Upper lobe of left lung (tissue), 6 donors: ENCODE measurements at regions not wholly inside any gene's neighbourhood (a gene's known extent, or its start where the extent isn't known, plus 50 kb on each side); places are given as distances from the start of the nearest gene placed in this dataset.

ENCODE experiments used
- ATAC-seq, 2 donors: fragments of 200-7000 bp; cut with Tn5 transposase; one replicate each; pipeline ENCODE4 v1.9.1; 2022; ENCODE audit warnings: mild to moderate bottlenecking in 2 of 2, moderate library complexity in 2 of 2; ENCODE audit not compliant: low FRiP score in 2 of 2
- DNase-seq, 2 donors: peaks; one replicate each; pipeline ENCODE4 v3.0.0-alpha.2; 2019 to 2020
- H3K27ac ChIP-seq, 4 donors: fragments of 200-600 bp; sonication (generic); one replicate each; pipeline ENCODE4 v1.5.1; 2016 to 2019
- H3K27me3 ChIP-seq, 4 donors: fragments of 200-600 bp; sonication (generic); one replicate each; pipeline ENCODE4 v1.5.1; 2017 to 2019
- H3K36me3 ChIP-seq, 4 donors: fragments of 200-600 bp; sonication (generic); one replicate each; pipeline ENCODE4 v1.5.1; 2016 to 2019
- H3K4me1 ChIP-seq, 4 donors: fragments of 200-600 bp; sonication (generic); one replicate each; pipeline ENCODE4 v1.5.1; 2018 to 2019
- H3K4me3 ChIP-seq, 4 donors: fragments of 200-600 bp; sonication (generic); one replicate each; pipeline ENCODE4 v1.5.1; 2017 to 2019; ENCODE audit warnings: mild to moderate bottlenecking in 2 of 4, moderate library complexity in 1 of 4
- H3K9me3 ChIP-seq, 4 donors: fragments of 200-600 bp; sonication (generic); one replicate each; pipeline ENCODE4 v1.5.1; 2018 to 2019
- EP300 ChIP-seq, 4 donors: sonication (generic); formaldehyde crosslinking; IDR thresholded peaks; one replicate each; pipeline ENCODE4 v1.5.1; 2017; ENCODE audit warnings: antibody characterized with exemption in 4 of 4, control low read depth in 2 of 4
- POLR2A ChIP-seq, 4 donors: fragments of 450-650 bp; IDR thresholded peaks; one replicate each; pipeline ENCODE4 v1.5.1; 2016 to 2017; ENCODE audit warnings: antibody characterized with exemption in 4 of 4, mild to moderate bottlenecking in 2 of 4
- POLR2AphosphoS5 ChIP-seq, 2 donors: sonication (generic); formaldehyde crosslinking; IDR thresholded peaks; one replicate each; pipeline ENCODE4 v1.5.1; 2017; ENCODE audit warnings: antibody characterized with exemption in 2 of 2
- WGBS, 2 donors: methylation state at CpG; one replicate each; pipeline ENCODE4 v1.1.5; 2017 to 2018; 5-methylcytosine and 5-hydroxymethylcytosine counted together
- TF ChIP-seq, protein P1 (sequence below), 6 experiments: fragments of 450-650 bp in 4 of 6; fragments of 200-600 bp in 2 of 6; sonication (generic) in 2 of 6; IDR thresholded peaks; one replicate each; pipeline ENCODE4 v1.5.1; 2016 to 2019; ENCODE audit warnings: antibody characterized with exemption in 6 of 6
- donor health status: DM: no; HTN: no; CAD: no; lungs with moderate emphysema.
- donor health status: DM: no; HTN: yes; CAD: no; lungs with severe emphysema.

DNA sequence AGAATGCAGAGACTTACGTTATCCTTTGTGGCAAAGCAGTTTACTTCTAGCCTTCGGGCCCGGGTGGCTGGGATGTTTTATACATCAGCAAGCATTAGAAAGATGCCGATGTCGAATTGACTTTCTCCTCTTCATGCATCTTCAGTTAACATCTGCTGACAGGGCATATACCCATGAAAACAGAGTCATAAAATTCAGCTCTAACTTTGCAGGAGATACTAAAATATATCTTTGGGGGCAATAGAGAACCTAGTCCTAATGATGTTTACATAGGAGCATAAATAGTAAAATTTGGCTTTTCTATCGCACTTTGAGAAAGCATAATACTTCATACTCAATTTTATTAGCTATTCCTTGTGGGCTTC is 247.9 kb downstream of the PRELID2 start:
- no peak for DNase-seq
- H3K36me3 ChIP-seq = no peaks in the 10 kb centered on the region
- H3K27me3 ChIP-seq = no peaks in the 10 kb centered on the region
- H3K27ac ChIP-seq = no peak overlapping the region
- H3K4me3 ChIP-seq = no peak overlapping the region
- ATAC-seq = no peak
- TF ChIP-seq POLR2AphosphoS5 (IDR thresholded peaks at IDR 0.05) (no peak), EP300 (IDR thresholded peaks at IDR 0.05) (no peak), POLR2A (IDR thresholded peaks at IDR 0.05) (no peak)
- TF ChIP-seq, protein P1, sequence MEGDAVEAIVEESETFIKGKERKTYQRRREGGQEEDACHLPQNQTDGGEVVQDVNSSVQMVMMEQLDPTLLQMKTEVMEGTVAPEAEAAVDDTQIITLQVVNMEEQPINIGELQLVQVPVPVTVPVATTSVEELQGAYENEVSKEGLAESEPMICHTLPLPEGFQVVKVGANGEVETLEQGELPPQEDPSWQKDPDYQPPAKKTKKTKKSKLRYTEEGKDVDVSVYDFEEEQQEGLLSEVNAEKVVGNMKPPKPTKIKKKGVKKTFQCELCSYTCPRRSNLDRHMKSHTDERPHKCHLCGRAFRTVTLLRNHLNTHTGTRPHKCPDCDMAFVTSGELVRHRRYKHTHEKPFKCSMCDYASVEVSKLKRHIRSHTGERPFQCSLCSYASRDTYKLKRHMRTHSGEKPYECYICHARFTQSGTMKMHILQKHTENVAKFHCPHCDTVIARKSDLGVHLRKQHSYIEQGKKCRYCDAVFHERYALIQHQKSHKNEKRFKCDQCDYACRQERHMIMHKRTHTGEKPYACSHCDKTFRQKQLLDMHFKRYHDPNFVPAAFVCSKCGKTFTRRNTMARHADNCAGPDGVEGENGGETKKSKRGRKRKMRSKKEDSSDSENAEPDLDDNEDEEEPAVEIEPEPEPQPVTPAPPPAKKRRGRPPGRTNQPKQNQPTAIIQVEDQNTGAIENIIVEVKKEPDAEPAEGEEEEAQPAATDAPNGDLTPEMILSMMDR (IDR thresholded peaks at IDR 0.05) = no peak
- H3K9me3 ChIP-seq = no peaks in the 10 kb centered on the region
- H3K4me1 ChIP-seq = no peaks in the 10 kb centered on the region
- WGBS, 2 donors = 92 to 93% methylated on average over 6 of the region's 6 CpGs

DNA sequence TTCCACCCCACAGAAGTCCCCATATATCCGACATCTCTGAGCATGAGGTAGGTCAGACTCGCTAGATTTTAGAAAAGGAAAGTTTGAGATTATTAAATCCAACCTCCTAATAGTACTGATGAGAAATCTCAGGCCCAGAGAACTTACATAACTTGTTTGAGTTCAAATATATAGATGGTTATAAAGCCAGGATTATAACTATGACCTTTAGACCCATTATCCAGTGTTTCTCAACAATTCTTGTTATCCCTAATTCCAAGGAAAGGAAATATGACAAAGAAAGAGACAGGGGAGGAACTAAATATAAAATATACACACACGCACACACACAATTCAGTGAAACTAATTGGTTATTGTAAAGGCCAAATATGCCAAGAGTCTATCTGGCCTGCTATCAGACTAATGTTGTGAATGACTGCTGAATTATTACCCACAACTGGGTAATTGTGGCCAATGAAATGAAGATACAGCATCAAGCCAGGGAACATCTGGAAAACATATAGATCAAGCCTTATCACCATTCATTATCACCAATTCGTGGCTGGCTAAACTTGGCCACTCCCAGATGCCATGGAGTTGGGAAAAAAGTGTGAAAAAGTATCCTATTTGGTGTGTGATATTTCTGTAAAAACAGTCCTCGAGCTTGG is 248.4 kb downstream of the PRELID2 start:
- WGBS, 2 donors = 77 to 89% methylated on average over 5 of the region's 5 CpGs
- no peaks in the 10 kb centered on the region for H3K27me3 ChIP-seq
- ATAC-seq (no peak), DNase-seq (no peak)
- no peak overlapping the region for H3K4me3 ChIP-seq
- H3K9me3 ChIP-seq = no peaks in the 10 kb centered on the region
- H3K4me1 ChIP-seq = no peaks in the 10 kb centered on the region
- TF ChIP-seq EP300 (IDR thresholded peaks at IDR 0.05) = no peak
- no peak for TF ChIP-seq POLR2A (IDR thresholded peaks at IDR 0.05)
- no peak for TF ChIP-seq POLR2AphosphoS5 (IDR thresholded peaks at IDR 0.05)
- TF ChIP-seq, protein P1 (IDR thresholded peaks at IDR 0.05) = no peak
- H3K27ac ChIP-seq = no peak overlapping the region
- H3K36me3 ChIP-seq = no peaks in the 10 kb centered on the region

DNA sequence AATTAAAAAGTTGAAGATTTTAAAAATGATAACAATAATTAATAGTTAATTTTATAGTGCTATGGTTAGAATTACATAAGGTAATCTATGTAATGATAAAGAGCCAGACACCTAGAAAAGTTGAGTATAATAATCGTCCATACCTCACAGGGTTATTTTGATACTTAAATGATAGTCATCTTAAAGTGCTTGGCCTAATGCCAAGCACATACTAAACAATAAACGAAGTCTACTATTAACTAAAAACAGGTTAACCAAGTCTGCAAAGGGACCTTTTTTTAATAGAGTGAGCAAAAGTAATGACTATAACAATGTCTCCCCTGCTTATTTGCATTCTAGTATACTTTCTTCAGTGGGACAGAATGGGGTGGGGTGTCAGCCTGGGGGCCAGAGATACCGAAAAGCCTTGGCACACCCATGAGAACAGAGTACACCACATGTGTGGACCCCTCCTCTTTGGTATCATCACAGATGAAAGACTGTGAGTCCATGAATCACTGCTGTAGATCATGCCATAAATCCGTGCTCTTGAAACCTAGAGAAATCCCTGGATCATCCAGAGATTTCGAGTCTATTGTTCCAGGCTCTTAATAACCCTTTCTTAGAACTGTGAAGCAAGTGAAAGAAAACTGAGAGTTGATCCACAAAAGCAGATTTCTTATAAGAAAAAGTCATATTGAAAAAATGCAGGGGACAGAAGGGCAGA is 249.5 kb downstream of the PRELID2 start:
- Histone ChIP-seq H3K36me3 (no peaks in the 10 kb centered on the region), H3K27me3 (no peaks in the 10 kb centered on the region), H3K4me1 (no peaks in the 10 kb centered on the region), H3K27ac (no peak overlapping the region), H3K4me3 (no peak overlapping the region), H3K9me3 (no peaks in the 10 kb centered on the region)
- TF ChIP-seq, protein P1 (IDR thresholded peaks at IDR 0.05) = no peak
- TF ChIP-seq POLR2A (IDR thresholded peaks at IDR 0.05) (no peak), POLR2AphosphoS5 (IDR thresholded peaks at IDR 0.05) (no peak), EP300 (IDR thresholded peaks at IDR 0.05) (no peak)
- no peak for ATAC-seq
- 74 to 76% methylated on average over 5 of the region's 5 CpGs for WGBS, 2 donors
- DNase-seq = no peak

DNA sequence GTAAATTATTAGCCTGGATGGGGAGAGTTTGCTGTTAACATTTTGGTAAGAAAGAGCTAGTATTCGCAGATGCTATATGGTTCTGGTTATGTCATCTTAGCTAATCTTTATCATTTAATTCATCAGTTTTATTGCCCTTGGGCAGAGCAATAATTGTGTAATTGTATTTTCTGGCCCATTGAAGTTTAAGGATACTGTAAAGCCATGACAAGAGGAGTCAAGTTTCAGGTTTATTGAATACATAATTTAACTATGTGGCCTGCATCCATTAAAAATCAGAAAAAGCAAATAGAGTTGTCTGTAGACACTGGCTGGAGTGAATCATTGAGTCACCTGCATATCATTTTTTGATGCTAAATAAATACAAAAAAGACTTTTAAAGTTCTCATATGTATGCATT is 255.8 kb downstream of the PRELID2 start:
- Histone ChIP-seq H3K27ac (no peak overlapping the region), H3K9me3 (peaks cover 0 to 10% (median 0%) of the 10 kb centered on the region in 4 donors), H3K36me3 (no peaks in the 10 kb centered on the region), H3K27me3 (no peaks in the 10 kb centered on the region), H3K4me1 (no peaks in the 10 kb centered on the region), H3K4me3 (no peak overlapping the region)
- ATAC-seq = no peak
- 92 to 100% methylated on average over 1 of the region's 1 CpG for WGBS, 2 donors
- TF ChIP-seq POLR2AphosphoS5 (IDR thresholded peaks at IDR 0.05) (no peak), POLR2A (IDR thresholded peaks at IDR 0.05) (no peak), EP300 (IDR thresholded peaks at IDR 0.05) (no peak)
- TF ChIP-seq, protein P1 (IDR thresholded peaks at IDR 0.05) = no peak
- DNase-seq = no peak
